ENCODE measurements at regions not wholly inside any gene's neighbourhood (a gene's known extent, or its start where the extent isn't known, plus 50 kb on each side); places are given as distances from the start of the nearest gene placed in this dataset.
"Not testable (repeated sequence)": the region's sequence is repeated elsewhere in the genome, so short reads cannot be mapped to it uniquely, and the experiment has no call there.

DNA sequence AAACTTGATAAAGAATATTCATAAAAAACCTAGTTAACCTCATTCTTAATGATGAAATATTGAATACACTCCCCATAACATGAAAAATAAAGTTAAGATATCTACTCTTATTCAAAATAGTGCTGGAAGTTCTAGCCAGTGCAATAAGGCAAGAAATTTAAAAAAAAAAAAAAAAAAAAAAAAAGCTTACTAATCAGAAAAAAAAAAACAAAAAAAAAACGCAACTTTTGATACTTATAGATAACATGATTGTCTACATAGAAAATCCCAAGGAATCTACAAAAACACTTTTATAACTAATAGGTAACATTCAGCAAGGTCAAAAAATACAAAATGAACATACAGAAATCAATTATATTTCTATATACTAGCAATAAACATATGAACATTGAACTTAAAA, 515.6 kb downstream of the UQCRFS1 start:
- no peaks in the 10 kb centered on the region for H3K9me3 Mint-ChIP-seq
- no peak overlapping the region for H3K4me3 Mint-ChIP-seq
- H3K27ac Mint-ChIP-seq = no peak overlapping the region
- H3K36me3 Mint-ChIP-seq = no peaks in the 10 kb centered on the region
- no peak for DNase-seq
- H3K27me3 Mint-ChIP-seq (ENCODE audit: low read depth in 3 of 3) = peaks cover 4 to 6% (median 5%) of the 10 kb centered on the region in 3 donors
- H3K4me1 Mint-ChIP-seq = no peaks in the 10 kb centered on the region

DNA sequence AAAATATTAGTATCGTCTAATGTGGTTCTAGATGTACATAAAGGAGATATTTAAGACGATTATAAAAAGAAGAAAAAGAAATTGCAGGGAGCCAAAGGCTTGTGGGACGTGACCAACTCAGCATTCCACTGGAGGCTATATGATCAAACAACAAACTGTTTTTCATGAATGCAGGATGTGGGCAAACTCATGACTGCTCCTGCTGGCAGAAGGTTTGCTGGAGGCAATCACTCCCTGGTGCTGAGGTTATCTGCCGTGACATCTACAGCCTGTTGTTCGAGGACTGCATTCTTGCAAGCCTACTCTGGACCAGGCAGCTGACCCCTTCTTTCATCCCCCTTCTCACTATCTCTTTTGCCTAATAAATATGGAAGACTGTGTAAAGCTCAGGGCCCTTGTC, 518.1 kb downstream of the UQCRFS1 start:
- no peaks in the 10 kb centered on the region for H3K4me1 Mint-ChIP-seq
- H3K4me3 Mint-ChIP-seq = no peak overlapping the region
- H3K27me3 Mint-ChIP-seq (ENCODE audit: low read depth in 3 of 3) = peaks cover 4 to 6% (median 5%) of the 10 kb centered on the region in 3 donors
- no peaks in the 10 kb centered on the region for H3K9me3 Mint-ChIP-seq
- no peak for DNase-seq
- H3K27ac Mint-ChIP-seq = no peak overlapping the region
- H3K36me3 Mint-ChIP-seq = no peaks in the 10 kb centered on the region

DNA sequence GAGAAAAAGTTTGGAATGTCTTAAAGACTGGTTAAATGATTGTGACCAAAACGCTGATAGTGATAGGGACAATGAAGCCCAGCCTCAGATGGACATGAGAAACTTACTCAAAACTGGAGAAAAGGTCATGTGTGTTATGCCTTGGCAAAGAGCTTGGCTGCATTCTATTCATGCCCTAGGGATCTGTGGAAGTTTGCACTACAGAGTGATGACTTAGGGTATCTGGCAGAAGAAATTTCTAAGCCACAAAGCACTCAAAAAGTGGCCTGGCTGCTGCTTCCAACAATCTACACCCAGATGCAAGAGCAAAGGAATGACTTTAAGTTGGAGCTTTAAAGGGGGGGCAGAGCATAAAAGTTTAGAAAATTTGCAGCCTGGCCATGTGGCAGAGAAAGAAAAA, 521.3 kb downstream of the UQCRFS1 start:
- H3K27me3 Mint-ChIP-seq (ENCODE audit: low read depth in 3 of 3) = peaks cover 2 to 5% (median 4%) of the 10 kb centered on the region in 3 donors
- peaks cover 3 to 9% of the 10 kb centered on the region in 2 donors for H3K4me1 Mint-ChIP-seq

DNA sequence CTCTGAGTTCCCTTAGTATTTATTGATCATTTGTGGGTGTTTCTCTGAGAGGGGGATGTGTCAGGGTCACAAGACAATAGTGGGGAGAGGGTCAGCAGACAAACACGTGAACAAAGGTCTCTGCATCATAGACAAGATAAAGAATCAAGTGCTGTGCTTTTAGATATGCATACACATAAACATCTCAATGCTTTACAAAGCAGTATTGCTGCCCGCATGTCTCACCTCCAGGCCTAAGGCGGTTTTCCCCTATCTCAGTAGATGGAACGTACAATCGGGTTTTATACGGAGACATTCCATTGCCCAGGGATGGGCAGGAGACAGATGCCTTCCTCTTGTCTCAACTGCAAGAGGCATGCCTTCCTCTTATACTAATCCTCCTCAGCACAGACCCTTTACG, 523.5 kb downstream of the UQCRFS1 start:
- H3K36me3 Mint-ChIP-seq; H3K27me3 Mint-ChIP-seq (ENCODE audit: low read depth in 3 of 3); H3K9me3 Mint-ChIP-seq; H3K4me3 Mint-ChIP-seq; H3K27ac Mint-ChIP-seq; DNase-seq: not testable (repeated sequence)
- peaks cover 6 to 12% of the 10 kb centered on the region in 2 donors for H3K4me1 Mint-ChIP-seq

More for the DNA sequence above, 521.3 kb downstream of the UQCRFS1 start:
- Mint-ChIP-seq H3K9me3 (no peaks in the 10 kb centered on the region), H3K36me3 (no peaks in the 10 kb centered on the region), H3K27ac (no peak overlapping the region), H3K4me3 (no peak overlapping the region)
- no peak for DNase-seq

DNA sequence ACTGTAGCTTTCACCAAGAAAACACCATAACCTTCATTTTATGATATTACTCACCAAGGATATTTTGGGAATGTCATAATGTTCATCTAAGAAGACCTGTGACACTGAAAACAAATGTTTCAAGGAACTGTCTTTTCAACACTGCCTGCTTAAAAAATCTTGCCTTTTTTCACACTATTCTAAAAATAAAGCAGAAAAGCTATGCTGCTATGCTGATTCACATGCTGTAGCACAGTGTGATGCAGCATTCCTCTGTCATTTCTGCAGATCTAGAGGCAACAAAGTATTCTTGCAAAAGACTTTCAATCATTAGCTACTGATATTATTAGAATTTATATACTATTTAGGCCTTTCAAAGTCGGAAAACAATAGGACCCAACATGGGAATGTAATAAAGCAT, 525.7 kb downstream of the UQCRFS1 start:
- H3K27me3 Mint-ChIP-seq (ENCODE audit: low read depth in 3 of 3) = peaks cover 0 to 5% (median 4%) of the 10 kb centered on the region in 3 donors
- H3K9me3 Mint-ChIP-seq = no peaks in the 10 kb centered on the region
- no peak overlapping the region for H3K4me3 Mint-ChIP-seq
- H3K4me1 Mint-ChIP-seq = peaks cover 6 to 12% of the 10 kb centered on the region in 2 donors
- H3K36me3 Mint-ChIP-seq = no peaks in the 10 kb centered on the region
- DNase-seq = no peak
- no peak overlapping the region for H3K27ac Mint-ChIP-seq

DNA sequence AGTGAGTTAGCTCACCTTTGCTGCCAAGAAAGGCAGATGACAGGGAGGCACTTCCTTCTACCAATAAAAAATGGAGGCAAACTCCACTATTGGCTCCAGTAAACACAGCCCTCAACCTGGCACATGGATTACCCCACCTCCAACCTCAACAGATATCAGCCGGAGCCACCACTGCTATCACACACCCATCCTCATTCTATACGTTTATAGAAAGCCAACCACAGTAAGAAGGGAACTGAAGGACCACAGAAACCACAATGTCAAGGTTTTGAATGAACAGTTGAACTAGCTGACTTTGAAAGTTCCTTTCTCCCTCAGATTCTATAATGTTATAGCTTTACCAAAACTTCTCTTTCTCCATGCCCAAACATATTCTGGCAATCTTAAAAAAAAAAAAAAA, 526.2 kb downstream of the UQCRFS1 start:
- peaks cover 6 to 12% of the 10 kb centered on the region in 2 donors for H3K4me1 Mint-ChIP-seq
- no peak for DNase-seq
- no peak overlapping the region for H3K27ac Mint-ChIP-seq
- H3K9me3 Mint-ChIP-seq = no peaks in the 10 kb centered on the region
- peak overlapping the region in 1 of 5 donors; percentile 0 for H3K4me3 Mint-ChIP-seq
- no peaks in the 10 kb centered on the region for H3K36me3 Mint-ChIP-seq
- H3K27me3 Mint-ChIP-seq (ENCODE audit: low read depth in 3 of 3) = peaks cover 0 to 6% (median 3%) of the 10 kb centered on the region in 3 donors

DNA sequence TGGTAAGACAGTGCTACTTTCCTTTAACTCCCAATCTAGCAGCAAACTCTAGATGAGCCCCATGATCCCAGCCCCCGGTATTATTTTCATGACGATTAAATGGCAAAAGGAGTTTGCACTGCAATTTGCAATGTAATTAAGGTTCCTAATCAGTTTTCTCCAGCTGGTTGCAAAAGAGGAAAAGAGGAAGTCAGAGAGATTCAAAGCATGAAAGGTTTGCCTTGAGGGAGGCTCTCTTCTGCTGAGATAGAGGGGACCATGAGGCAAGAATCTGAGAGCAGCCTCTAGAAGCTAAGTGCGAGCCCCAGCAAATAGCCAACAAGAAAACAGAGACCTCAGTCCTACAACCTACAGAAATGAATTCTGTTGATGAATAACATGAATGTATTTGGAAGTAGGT, 527.1 kb downstream of the UQCRFS1 start:
- no peak overlapping the region for H3K4me3 Mint-ChIP-seq
- H3K27ac Mint-ChIP-seq = no peak overlapping the region
- DNase-seq = no peak
- peaks cover 0 to 6% (median 2%) of the 10 kb centered on the region in 3 donors for H3K27me3 Mint-ChIP-seq (ENCODE audit: low read depth in 3 of 3)
- H3K4me1 Mint-ChIP-seq = peaks cover 6 to 12% of the 10 kb centered on the region in 2 donors
- H3K9me3 Mint-ChIP-seq = no peaks in the 10 kb centered on the region
- no peaks in the 10 kb centered on the region for H3K36me3 Mint-ChIP-seq

DNA sequence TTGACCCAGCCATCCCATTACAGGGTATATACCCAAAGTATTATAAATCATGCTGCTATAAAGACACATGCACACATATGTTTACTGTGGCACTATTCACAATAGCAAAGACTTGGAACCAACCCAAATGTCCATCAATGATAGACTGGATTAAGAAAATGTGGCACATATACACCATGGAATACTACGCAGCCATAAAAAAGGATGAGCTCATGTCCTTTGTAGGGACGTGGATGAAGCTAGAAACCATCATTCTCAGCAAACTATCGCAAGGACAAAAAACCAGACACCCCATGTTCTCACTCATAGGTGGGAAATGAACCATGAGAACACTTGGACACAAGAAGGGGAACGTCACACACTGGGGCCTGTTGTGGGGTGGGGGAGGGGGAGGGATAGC, 527.9 kb downstream of the UQCRFS1 start:
- H3K4me3 Mint-ChIP-seq; H3K9me3 Mint-ChIP-seq; H3K27me3 Mint-ChIP-seq (ENCODE audit: low read depth in 3 of 3); H3K27ac Mint-ChIP-seq; H3K36me3 Mint-ChIP-seq; DNase-seq: not testable (repeated sequence)
- peaks cover 6 to 12% of the 10 kb centered on the region in 2 donors for H3K4me1 Mint-ChIP-seq

DNA sequence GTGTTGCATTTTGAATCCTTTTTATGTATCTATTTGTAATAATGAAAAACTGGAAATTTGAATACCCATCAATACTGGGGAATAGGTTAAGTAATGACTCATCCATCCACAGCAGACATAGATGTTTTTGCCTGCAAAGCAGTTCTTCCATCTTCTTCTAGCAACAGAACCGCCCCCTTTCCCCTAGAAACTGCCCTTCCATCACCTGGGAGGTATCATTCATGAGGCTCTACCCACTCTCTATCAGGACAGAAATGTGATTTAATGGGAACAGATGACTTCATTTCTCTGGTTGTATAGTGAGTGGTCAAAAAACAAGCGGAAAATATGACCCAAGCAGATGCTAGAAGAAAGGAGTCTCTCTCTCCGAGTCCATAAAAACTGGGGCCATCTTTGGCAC, 532.8 kb downstream of the UQCRFS1 start:
- peaks cover 0 to 5% (median 0%) of the 10 kb centered on the region in 6 donors for H3K9me3 Mint-ChIP-seq
- no peak overlapping the region for H3K4me3 Mint-ChIP-seq
- H3K27ac Mint-ChIP-seq = no peak overlapping the region
- DNase-seq = no peak
- no peaks in the 10 kb centered on the region for H3K36me3 Mint-ChIP-seq
- H3K27me3 Mint-ChIP-seq (ENCODE audit: low read depth in 3 of 3) = peaks cover 0 to 2% (median 2%) of the 10 kb centered on the region in 3 donors
- H3K4me1 Mint-ChIP-seq = no peaks in the 10 kb centered on the region

DNA sequence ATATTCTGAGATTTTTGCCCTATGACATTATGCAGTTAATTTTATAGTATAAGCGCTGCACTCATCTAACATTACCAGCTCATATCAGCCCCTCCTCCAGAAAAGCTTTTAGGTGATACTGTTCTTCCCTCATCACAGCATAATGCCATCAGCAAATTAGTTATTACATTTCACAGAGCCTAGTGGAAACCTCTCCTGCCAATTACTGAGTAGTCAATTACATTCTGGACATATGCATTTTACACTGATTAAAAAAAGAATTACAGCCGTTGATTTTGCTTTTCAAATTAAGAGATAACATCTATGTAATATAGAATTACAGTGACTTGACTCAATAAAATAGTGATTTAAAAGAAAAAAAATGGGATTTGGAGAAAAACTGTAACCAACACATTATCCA, 542.1 kb downstream of the UQCRFS1 start:
- peaks cover 9 to 42% (median 26%) of the 10 kb centered on the region in 6 donors for H3K9me3 Mint-ChIP-seq
- no peak overlapping the region for H3K27ac Mint-ChIP-seq
- peaks cover 0 to 8% (median 6%) of the 10 kb centered on the region in 3 donors for H3K27me3 Mint-ChIP-seq (ENCODE audit: low read depth in 3 of 3)
- no peak for DNase-seq
- peaks cover 0 to 5% (median 4%) of the 10 kb centered on the region in 3 donors for H3K36me3 Mint-ChIP-seq
- H3K4me3 Mint-ChIP-seq = no peak overlapping the region
- H3K4me1 Mint-ChIP-seq = no peaks in the 10 kb centered on the region

DNA sequence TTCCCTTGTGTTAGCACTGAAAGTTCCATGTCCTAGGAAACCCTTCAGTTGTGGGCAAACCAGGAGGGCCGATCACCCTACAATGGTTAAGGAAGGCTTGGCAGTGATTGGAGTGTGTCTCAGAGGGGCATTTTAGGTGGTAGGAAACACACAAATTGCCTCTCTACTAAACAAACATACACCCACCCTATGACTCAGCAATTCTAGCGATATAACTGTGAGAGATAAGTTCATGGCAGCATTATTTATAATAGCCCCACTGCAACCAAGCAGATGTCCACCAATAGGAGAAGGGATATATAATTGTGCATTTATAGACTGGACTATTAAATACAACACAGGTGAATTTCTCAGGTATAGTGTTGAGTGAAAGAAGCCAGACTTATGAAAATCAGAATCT, 543.1 kb downstream of the UQCRFS1 start:
- Mint-ChIP-seq H3K36me3 (peaks cover 0 to 5% (median 4%) of the 10 kb centered on the region in 3 donors), H3K27ac (no peak overlapping the region), H3K4me3 (no peak overlapping the region)

DNA sequence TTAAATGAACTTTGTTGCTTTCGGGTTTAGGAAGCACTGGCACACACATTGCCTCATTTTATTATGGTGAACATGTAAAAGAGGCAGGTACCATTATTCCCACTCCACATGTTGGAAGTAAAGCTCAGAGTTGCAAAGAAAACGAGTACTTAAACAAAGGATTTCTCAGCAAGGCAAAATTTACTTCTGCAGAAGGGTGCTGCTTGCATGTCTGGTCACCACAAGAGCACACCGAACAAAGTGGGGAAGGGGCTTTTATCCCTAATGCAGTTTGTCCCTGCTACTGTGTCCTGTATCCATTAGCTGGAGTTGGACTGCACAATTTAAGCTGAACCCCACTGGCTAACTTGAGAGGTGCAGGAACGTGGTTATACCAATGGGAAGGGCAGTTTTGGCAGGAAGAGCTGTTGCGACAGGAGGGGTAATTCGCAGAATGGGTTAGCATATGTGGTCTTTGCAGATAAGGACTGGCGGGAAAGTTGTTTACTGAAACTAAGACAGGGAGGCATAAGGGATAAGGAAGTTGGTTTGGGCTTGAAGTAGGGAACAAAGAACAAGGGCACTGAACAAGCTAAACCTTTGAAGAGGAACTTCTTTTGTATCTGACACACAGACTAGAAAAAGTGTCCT, 545.5 kb downstream of the UQCRFS1 start:
- peaks cover 2 to 8% (median 4%) of the 10 kb centered on the region in 3 donors for H3K27me3 Mint-ChIP-seq (ENCODE audit: low read depth in 3 of 3)
- no peak for DNase-seq
- no peak overlapping the region for H3K4me3 Mint-ChIP-seq
- peaks cover 0 to 5% (median 4%) of the 10 kb centered on the region in 3 donors for H3K36me3 Mint-ChIP-seq
- peaks cover 4 to 40% (median 21%) of the 10 kb centered on the region in 6 donors for H3K9me3 Mint-ChIP-seq
- no peak overlapping the region for H3K27ac Mint-ChIP-seq
- no peaks in the 10 kb centered on the region for H3K4me1 Mint-ChIP-seq

More for the DNA sequence above, 543.1 kb downstream of the UQCRFS1 start:
- Mint-ChIP-seq H3K9me3 (peaks cover 4 to 48% (median 28%) of the 10 kb centered on the region in 6 donors), H3K4me1 (no peaks in the 10 kb centered on the region), H3K27me3 (ENCODE audit: low read depth in 3 of 3) (peaks cover 2 to 8% (median 7%) of the 10 kb centered on the region in 3 donors)
- no peak for DNase-seq

DNA sequence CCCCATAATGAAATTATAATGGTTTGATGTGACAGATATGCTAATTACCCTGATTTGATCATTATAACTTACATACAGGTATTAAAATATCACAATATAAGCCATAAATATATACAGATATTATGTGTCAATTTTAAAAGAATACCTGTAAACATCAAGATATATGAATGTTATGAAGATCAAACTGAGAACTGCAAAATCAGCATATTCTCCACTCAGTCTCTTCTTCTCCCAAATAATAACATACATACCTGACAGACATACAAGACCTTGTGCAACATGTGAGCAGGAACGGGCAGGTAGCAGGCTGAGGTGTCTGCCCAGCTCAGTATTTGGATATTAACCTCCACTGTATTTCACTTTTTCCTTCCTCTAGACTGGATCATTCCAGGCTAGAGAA, 547.2 kb downstream of the UQCRFS1 start:
- Mint-ChIP-seq H3K27ac (no peak overlapping the region), H3K36me3 (peaks cover 0 to 5% (median 4%) of the 10 kb centered on the region in 3 donors), H3K9me3 (peaks cover 4 to 37% (median 19%) of the 10 kb centered on the region in 6 donors), H3K4me1 (no peaks in the 10 kb centered on the region), H3K27me3 (ENCODE audit: low read depth in 3 of 3) (peaks cover 2 to 8% (median 4%) of the 10 kb centered on the region in 3 donors), H3K4me3 (no peak overlapping the region)
- no peak for DNase-seq

DNA sequence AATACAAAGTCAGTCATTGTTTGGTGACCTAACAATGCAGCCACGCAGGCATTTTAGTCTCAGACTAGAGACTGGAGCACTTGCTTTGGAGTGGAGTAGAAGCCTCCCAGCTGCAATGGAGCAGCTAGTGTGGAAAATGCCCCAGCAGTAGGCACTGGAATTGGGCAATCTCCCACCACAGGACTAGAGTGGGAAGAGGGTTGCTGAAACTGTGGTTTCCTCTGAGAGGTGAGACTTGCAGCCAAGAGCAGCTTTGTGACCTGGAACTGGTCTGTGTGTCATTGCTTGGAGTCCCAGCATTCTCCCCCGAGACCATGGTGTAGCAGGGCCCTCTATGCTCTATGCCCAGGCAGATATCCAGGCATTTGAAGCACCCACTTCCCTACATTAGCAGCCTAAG, 556.3 kb downstream of the UQCRFS1 start:
- peaks cover 0 to 8% (median 4%) of the 10 kb centered on the region in 3 donors for H3K36me3 Mint-ChIP-seq
- no peak for DNase-seq
- peaks cover 0 to 5% (median 0%) of the 10 kb centered on the region in 3 donors for H3K27me3 Mint-ChIP-seq (ENCODE audit: low read depth in 3 of 3)
- no peaks in the 10 kb centered on the region for H3K4me1 Mint-ChIP-seq
- H3K27ac Mint-ChIP-seq = no peak overlapping the region
- no peak overlapping the region for H3K4me3 Mint-ChIP-seq
- H3K9me3 Mint-ChIP-seq = peaks cover 8 to 22% (median 12%) of the 10 kb centered on the region in 6 donors

DNA sequence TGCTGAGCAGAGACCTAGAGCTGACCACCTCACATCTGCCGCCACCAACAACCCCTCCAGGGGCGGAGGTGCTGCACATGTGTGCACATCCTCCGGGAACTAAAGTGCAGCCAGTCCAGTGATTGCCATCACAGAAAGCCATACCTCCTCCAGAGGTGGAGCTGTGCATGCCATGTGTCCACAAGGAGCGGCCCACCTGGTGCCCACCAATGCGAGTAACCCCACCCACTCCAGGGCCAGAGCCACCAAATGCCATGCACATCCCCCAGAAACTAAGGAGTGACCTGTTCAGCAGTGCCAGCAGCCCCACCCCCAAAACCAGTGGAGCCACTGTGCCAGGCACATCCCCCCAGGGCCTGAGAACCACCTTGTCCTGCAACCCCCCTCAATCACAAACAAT, 557.9 kb downstream of the UQCRFS1 start:
- H3K4me1 Mint-ChIP-seq = no peaks in the 10 kb centered on the region
- H3K9me3 Mint-ChIP-seq = peaks cover 8 to 22% (median 11%) of the 10 kb centered on the region in 6 donors
- H3K27ac Mint-ChIP-seq = no peak overlapping the region
- H3K27me3 Mint-ChIP-seq (ENCODE audit: low read depth in 3 of 3) = peaks cover 0 to 5% (median 3%) of the 10 kb centered on the region in 3 donors
- H3K4me3 Mint-ChIP-seq = no peak overlapping the region
- no peak for DNase-seq
- peaks cover 0 to 8% (median 4%) of the 10 kb centered on the region in 3 donors for H3K36me3 Mint-ChIP-seq

Data from immature natural killer cell (primary cell).